Daoy (cell line): ENCODE measurements at regions not wholly inside any gene's neighbourhood (a gene's known extent, or its start where the extent isn't known, plus 50 kb on each side); places are given as distances from the start of the nearest gene placed in this dataset.
"Not testable (repeated sequence)": the region's sequence is repeated elsewhere in the genome, so short reads cannot be mapped to it uniquely, and the experiment has no call there.

Source experiments
- DNase-seq: peaks from one replicate; pipeline ENCODE4 v3.0.0-alpha.2; 2015; ENCODE audit warnings: low read depth

GRCh38 chr6:3619800-3620199 is 131.7 kb downstream of the PXDC1 start:
- DNase-seq = no peak

- DNase-seq = no peak
Observed at GRCh38 chr6:3619201-3619600, 132.3 kb downstream of the PXDC1 start.

DNA sequence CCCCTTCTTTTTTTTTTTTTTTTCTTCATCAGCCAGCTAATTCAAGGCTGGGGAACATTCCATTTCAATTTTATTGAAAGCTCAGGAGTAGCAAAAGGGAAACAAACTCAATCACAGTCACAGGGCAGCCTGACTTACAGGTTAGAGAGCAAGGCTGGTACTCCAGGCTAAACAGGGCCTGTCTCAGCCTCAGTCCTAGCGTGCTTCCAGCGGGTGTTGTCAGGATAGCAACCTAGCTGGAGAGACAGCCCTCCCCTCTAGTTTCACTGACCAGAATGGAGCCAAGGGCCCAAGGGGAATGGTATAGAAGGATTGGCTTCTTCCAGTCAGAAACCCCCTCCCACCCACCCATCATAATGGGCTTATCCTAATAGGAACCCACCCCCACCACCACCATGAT is 132.9 kb downstream of the PXDC1 start:
- no peak for DNase-seq

DNA sequence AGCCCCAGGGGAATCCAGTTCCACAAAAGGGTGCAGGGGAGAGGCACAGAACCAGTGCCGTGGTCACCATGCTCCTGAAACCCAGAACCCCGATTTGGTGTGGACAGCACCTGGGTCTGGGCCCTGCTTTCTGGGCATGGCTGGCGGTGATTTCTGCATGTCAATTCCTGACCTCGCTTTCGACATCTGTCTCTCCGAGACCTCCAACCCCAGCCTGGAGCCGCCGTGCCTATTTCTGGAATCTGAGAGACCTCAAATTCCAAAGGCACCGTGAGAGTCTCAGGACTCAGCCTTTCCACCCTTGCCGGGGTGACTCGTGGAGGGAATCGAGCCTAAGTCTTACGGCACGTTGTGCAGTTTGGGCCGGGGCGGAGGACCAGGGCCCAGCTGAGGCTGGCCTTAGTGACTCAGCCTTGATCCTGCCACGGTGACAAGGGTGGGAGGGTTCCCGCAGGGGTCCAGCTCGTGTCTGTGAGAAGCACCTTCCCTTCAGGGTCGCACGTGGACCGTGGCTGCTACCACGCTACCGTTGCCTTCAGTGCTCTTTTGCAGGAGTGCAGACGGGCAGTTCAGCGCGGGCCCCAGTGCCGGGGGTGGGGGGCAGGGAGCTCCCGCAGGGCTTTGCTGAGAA is 133.7 kb downstream of the PXDC1 start:
- DNase-seq = no peak

DNA sequence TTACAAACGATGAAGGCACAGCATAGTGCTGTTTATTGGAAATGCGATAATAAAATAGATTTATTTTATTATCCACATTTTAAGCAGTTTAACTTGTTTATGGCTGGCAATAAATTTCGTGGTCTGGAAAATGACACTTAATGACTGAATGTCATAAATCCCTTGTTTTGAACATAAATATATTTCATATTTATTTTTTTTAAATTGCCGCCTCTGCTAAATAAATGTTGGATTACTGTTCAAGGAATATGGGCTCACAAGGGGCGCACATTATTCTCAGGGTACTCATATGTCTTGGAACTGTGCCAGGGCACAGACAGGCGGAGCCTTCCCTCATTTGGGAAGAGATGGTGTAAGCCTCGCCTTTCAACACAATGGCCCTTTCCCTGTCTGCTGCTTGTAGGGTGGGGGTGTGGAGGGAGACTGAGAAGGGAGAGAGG is 134.3 kb downstream of the PXDC1 start:
- DNase-seq = no peak

DNA sequence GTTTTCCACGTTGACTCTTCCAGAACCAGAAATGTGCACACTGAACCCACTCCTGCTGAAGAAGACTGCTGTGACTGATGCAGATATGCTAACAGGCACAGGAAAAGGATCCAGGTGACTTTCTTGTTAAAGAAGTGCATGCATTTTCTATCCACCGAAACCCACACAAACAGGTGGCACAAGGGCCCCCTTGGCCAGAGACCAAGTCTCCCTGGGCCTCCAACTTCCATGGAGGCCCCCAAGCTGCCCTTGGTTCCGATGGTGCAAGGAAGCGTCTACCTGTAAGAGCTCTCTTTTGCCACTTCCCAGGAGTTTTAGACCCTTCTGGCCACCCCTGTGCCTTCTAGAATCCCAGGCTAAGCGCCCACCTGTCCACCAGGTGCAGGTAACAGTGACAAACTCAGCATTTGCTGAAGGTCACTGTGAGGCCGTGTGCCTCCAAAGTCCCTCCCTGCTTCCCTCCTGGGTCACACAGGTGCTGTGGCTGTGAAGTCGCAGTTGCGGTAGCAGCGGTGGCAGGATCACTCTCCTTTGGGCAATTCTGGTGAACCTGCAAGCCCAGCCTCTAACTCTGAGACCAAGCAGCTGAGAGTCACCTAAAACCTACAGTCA is 134.8 kb downstream of the PXDC1 start:
- no peak for DNase-seq

GRCh38 chr6:3615391-3616380 is 135.8 kb downstream of the PXDC1 start:
- DNase-seq = no peak

- DNase-seq = no peak
Observed at GRCh38 chr6:3614918-3615317, 136.6 kb downstream of the PXDC1 start.

DNA sequence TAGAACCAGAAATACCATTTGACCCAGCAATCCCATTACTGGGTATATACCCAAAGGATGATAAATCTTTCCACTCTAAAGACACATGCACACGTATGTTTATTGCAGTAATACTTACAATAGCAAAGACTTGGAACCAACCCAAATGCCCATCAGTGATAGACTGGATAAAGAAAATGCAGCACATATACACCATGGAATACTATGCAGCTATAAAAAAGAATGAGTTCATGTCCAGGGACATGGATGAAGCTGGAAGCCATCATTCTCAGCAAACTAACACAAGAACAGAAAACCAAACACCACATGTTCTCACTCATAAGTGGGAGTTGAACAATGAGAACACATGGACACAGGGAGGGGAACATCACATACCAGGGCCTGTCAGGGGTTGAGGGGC is 137.9 kb downstream of the PXDC1 start:
- DNase-seq = not testable (repeated sequence)

DNA sequence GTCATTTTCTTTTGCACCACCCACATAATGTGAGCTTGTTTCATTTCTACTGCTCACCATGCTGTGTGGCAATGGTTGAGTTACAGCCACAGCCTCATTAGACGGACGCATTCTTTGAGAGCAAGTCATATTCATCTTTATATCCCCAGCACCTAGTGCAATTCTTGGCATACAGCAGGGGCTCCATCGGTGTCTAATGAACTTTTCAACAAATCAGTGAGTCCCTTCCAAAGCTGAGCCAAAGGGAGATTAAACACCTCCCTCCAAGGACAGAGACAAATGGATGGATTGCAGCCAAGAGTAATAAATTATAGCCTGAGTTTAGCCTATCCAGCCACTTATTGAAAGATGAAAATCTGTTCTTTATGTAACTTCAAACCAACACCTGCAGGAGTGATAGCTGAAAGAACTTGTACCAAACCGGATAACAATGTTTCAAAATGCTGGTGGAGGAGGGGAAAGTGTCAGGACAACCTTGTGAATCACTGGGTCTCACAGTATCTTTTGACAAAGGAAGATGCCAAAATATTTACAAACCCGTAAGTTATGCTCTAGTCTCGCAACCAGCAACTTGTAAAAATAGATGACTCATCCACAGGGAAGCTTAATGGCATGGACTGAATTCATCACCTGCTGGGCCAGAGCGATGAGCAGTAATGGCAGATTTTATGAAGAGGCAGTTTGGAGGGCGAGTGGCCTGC is 139.0 kb downstream of the PXDC1 start:
- DNase-seq = peak; percentile 91

- no peak for DNase-seq
Observed at GRCh38 chr6:3610921-3611320, 140.6 kb downstream of the PXDC1 start.

DNA sequence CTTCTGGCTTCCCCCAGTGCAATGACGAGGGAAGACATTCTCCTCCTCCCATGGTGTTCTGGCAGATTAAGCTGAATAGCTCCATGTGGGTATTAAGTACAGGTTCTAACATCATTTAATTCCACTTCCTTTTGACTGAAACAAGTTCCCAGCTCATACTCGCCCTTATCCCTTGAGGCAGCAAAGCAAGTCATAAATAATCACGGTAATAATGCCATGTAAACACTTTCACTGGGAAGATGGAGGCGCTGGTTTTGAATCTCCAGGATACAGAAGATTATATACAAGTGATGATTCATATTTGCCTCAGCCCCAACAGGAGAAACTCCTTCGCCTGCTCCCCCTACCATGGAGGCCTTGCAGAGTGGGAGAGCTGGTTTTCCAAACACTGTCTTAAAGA is 141.3 kb downstream of the PXDC1 start:
- DNase-seq = peak; percentile 62

DNA sequence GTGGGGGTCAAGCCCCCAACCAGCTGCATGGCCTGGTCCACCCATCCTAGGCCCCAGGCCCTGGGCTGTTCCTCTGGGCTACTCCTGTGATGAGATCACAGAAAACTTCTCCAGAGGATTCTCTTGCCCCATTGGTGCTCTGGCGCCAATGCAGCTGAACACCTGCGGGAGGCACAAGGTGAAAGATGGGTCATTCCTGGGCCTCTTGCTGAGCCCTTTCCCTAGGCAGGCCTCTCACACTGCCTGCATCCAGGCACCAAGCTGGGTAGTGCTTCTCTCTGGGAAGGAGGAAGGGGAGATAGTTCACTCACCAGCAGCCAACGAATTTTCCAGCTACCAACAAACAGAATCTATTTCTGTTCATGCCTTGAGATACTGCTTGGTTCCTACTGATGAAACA is 142.1 kb downstream of the PXDC1 start:
- DNase-seq = no peak

- DNase-seq = no peak
Observed at GRCh38 chr6:3608159-3608558, 143.4 kb downstream of the PXDC1 start.

DNA sequence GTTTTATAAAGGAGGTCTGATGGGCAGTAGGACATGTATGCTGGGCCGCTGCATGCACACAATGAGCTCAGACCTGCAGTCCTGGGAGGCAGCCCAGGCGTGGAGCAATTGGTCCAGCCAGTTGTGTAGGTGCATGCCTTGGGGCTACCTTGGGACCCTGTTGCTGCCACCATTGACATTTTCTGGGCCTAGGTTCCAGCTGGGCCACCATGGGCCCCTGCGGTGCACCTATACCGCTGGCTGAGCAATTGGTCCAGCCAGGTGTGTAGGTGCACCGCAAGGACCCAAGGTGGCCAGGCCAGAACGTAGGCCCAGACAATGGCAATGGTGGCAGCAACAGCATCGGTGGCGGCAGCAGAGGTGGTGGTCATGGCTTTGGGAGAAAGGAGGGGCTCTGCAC is 143.9 kb downstream of the PXDC1 start:
- DNase-seq = no peak

GRCh38 chr6:3607171-3607570 is 144.3 kb downstream of the PXDC1 start:
- no peak for DNase-seq

GRCh38 chr6:3603340-3604130 is 146.7 kb upstream of the SLC22A23 start:
- DNase-seq = peak; percentile 34

- DNase-seq = no peak
Observed at GRCh38 chr6:3601570-3601969, 144.7 kb upstream of the SLC22A23 start.

DNA sequence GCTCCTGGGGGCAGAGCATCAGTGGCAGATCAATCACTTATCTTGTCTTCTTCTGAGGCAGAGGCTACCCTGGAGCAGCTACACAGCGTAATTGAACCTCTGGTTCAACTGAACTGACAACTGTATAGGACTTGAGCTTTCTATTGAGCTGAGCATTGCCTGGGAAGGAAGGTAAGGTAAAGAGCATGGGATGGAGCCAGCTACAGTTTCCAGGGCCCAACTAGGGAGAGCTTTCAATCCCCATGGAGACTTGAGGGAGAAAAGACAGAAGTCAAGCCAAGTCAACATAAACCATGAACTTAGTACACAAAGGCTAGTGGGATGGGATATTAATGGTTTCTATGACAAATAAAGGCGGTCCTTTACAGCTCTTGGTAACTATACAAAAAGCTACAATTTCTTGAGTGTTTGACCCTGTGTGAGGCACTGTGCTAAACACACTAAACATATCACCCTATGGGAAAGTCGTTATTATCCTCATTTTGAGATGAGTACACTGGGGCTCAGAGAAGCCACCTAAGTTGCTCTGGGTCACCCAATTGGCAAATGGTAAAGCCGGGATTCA is 140.7 kb upstream of the SLC22A23 start:
- DNase-seq = no peak

DNA sequence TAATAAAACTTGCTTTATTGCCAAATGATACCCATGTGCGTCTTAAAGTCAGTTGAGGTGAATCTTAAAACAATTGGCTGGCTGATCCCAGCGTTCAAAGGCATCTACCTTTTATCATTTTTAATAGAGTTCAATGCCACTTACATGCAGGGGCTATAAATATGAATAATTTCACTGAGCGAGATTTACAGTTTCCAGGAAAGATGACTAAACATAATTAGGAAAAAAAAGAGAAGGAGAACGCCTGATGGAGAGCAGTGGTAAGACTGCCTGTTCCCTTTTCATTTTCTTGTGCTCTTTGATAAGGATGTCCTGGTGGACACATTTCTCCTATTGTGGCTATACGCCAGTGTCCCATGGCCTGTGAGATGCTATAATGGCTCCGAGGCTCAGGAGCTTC is 139.9 kb upstream of the SLC22A23 start:
- no peak for DNase-seq

DNA sequence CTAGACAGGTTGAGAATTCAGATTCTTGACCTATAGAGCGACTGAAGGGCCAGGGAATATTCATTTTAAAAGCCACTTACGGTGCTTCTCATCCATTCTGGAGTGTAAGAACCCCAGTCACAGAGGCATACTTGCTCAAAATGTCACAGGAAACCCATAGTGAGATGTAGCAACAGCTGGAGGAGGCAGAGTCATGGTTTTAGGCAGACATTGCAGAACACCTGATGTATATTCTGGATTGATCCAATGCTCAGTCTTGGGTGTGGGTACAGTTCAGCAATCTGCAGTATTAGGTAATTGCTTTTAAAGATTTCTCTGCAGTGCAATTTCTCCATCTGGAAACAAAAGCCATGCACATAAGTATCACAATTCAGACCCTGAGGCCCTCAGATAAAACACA is 137.4 kb upstream of the SLC22A23 start:
- DNase-seq = no peak
